Right lobe of liver (tissue), 6 donors: ENCODE measurements at regions not wholly inside any gene's neighbourhood (a gene's known extent, or its start where the extent isn't known, plus 50 kb on each side); places are given as distances from the start of the nearest gene placed in this dataset.
"Not testable (repeated sequence)": the region's sequence is repeated elsewhere in the genome, so short reads cannot be mapped to it uniquely, and the experiment has no call there.

ENCODE experiments used
- ATAC-seq, 4 donors: fragments of 200-7000 bp; cut with Tn5 transposase; one replicate each; pipeline ENCODE4 v1.9.1; 2020; ENCODE audit warnings: mild to moderate bottlenecking in 4 of 4, moderate library complexity in 4 of 4
- DNase-seq, 3 donors: peaks; one replicate each; pipeline ENCODE4 v3.0.0-alpha.2; 2020
- H3K27ac ChIP-seq, 3 donors: fragments of 200-600 bp; one replicate each; pipeline ENCODE4 v1.8.0; 2022
- H3K27me3 ChIP-seq, 2 donors: fragments of 200-600 bp; one replicate each; pipeline ENCODE4 v1.8.0; 2022
- H3K36me3 ChIP-seq, 4 donors: fragments of 200-600 bp; sonication (generic) in 1 of 4; one replicate each; pipeline versions ENCODE4 v1.5.1 to v1.8.0; 2017 to 2022; ENCODE audit warnings: control low read depth in 1 of 4
- H3K4me1 ChIP-seq, 4 donors: fragments of 200-600 bp; sonication (generic) in 1 of 4; one replicate each; pipeline versions ENCODE4 v1.5.1 to v1.8.0; 2017 to 2022; ENCODE audit warnings: control low read depth in 1 of 4
- H3K4me3 ChIP-seq, 3 donors: fragments of 200-600 bp; one replicate each; pipeline ENCODE4 v1.8.0; 2022
- H3K9me3 ChIP-seq, 4 donors: fragments of 200-600 bp; sonication (generic) in 1 of 4; one replicate each; pipeline versions ENCODE4 v1.5.1 to v1.8.0; 2017 to 2022; ENCODE audit warnings: control low read depth in 1 of 4
- CTCF ChIP-seq, 4 donors: fragments of 200-600 bp in 3 of 4; fragments of 450-650 bp in 1 of 4; IDR thresholded peaks; one replicate each; pipeline versions ENCODE4 v1.5.1 to v1.8.0; 2016 to 2022; ENCODE audit warnings: antibody characterized with exemption in 4 of 4, mild to moderate bottlenecking in 2 of 4
- POLR2A ChIP-seq: fragments of 450-650 bp; IDR thresholded peaks from one replicate; pipeline ENCODE4 v1.6.1; 2017; ENCODE audit warnings: antibody characterized with exemption, mild to moderate bottlenecking
- WGBS: methylation state at CpG from one replicate; pipeline ENCODE4 v1.1.6; 2018; ENCODE audit warnings: low coverage, low lambda C conversion rate; ENCODE audit not compliant: insufficient coverage; ENCODE audit errors: missing lambda C conversion rate; 5-methylcytosine and 5-hydroxymethylcytosine counted together
- intact Hi-C, 2 donors: fragments of 100-400 bp; cut with DNase I; formaldehyde crosslinking; loops; one replicate each; pipeline versions ENCODE4 v1.11.2 to v1.14.1; 2022
- donor health status: DM: no; HTN: yes; CAD: no.
- donor health status: DM: no; HTN: no; CAD: no.
- donor health status: DM: no; HTN: no; CAD: no.
- donor health status: DM: no; HTN: yes; CAD: no.
- donor health status: DM: no; HTN: yes; CAD: no.

GRCh38 chr11:98398508-98398907 is 622.2 kb upstream of the CNTN5 start:
- no peak for DNase-seq
- Histone ChIP-seq H3K27me3 (no peaks in the 10 kb centered on the region), H3K36me3 (no peaks in the 10 kb centered on the region), H3K4me1 (no peaks in the 10 kb centered on the region), H3K4me3 (no peak overlapping the region), H3K27ac (no peak overlapping the region), H3K9me3 (no peaks in the 10 kb centered on the region)
- no peak for ATAC-seq
- TF ChIP-seq CTCF (IDR thresholded peaks at IDR 0.05) (no peak), POLR2A (no peak)
- intact Hi-C loops = no loop called here

GRCh38 chr11:98409069-98409468 is 611.7 kb upstream of the CNTN5 start:
- Histone ChIP-seq H3K9me3 (no peaks in the 10 kb centered on the region), H3K36me3 (no peaks in the 10 kb centered on the region), H3K27me3 (no peaks in the 10 kb centered on the region), H3K27ac (no peak overlapping the region), H3K4me1 (no peaks in the 10 kb centered on the region), H3K4me3 (no peak overlapping the region)
- intact Hi-C loops = no loop called here
- no peak for DNase-seq
- no peak for ATAC-seq
- no peak for TF ChIP-seq POLR2A

- Histone ChIP-seq H3K36me3 (no peaks in the 10 kb centered on the region), H3K4me1 (no peaks in the 10 kb centered on the region), H3K9me3 (no peaks in the 10 kb centered on the region), H3K27me3 (no peaks in the 10 kb centered on the region), H3K27ac (no peak overlapping the region), H3K4me3 (no peak overlapping the region)
- TF ChIP-seq CTCF (IDR thresholded peaks at IDR 0.05) = no peak
- intact Hi-C loops = no loop called here
- WGBS = 47% methylated on average over 3 of the region's 3 CpGs
- ATAC-seq = no peak
- no peak for DNase-seq
Observed at GRCh38 chr11:98411777-98412176, 609.0 kb upstream of the CNTN5 start.

GRCh38 chr11:98417256-98417755 is 603.4 kb upstream of the CNTN5 start:
- Histone ChIP-seq H3K4me3 (no peak overlapping the region), H3K9me3 (no peaks in the 10 kb centered on the region), H3K36me3 (no peaks in the 10 kb centered on the region), H3K27me3 (no peaks in the 10 kb centered on the region), H3K27ac (no peak overlapping the region), H3K4me1 (no peaks in the 10 kb centered on the region)
- intact Hi-C loops = no loop called here
- no peak for DNase-seq
- no peak for ATAC-seq
- no peak for TF ChIP-seq CTCF (IDR thresholded peaks at IDR 0.05)
- no peak for TF ChIP-seq POLR2A
- 70% methylated on average over 3 of the region's 3 CpGs for WGBS

GRCh38 chr11:98423933-98424332 is 596.8 kb upstream of the CNTN5 start:
- DNase-seq = no peak
- no peaks in the 10 kb centered on the region for H3K4me1 ChIP-seq
- no peak overlapping the region for H3K27ac ChIP-seq
- TF ChIP-seq POLR2A (no peak), CTCF (IDR thresholded peaks at IDR 0.05) (no peak)
- intact Hi-C loops = no loop called here
- H3K4me3 ChIP-seq = no peak overlapping the region
- ATAC-seq = no peak
- no peaks in the 10 kb centered on the region for H3K27me3 ChIP-seq
- WGBS = 55% methylated on average over 5 of the region's 8 CpGs
- H3K36me3 ChIP-seq = no peaks in the 10 kb centered on the region
- peaks cover 0 to 6% (median 0%) of the 10 kb centered on the region in 4 donors for H3K9me3 ChIP-seq

GRCh38 chr11:98424773-98425172 is 596.0 kb upstream of the CNTN5 start:
- H3K36me3 ChIP-seq, ATAC-seq, DNase-seq, H3K27me3 ChIP-seq, H3K27ac ChIP-seq, H3K4me1 ChIP-seq, H3K4me3 ChIP-seq, intact Hi-C loops: not testable (repeated sequence)
- 63% methylated on average over 2 of the region's 3 CpGs for WGBS
- H3K9me3 ChIP-seq = peaks cover 0 to 10% (median 0%) of the 10 kb centered on the region in 4 donors
